Endothelial cell of umbilical vein (primary cell): ENCODE measurements at regions not wholly inside any gene's neighbourhood (a gene's known extent, or its start where the extent isn't known, plus 50 kb on each side); places are given as distances from the start of the nearest gene placed in this dataset.

ENCODE experiments used
- BruUV-seq: library from RNA; stranded (reverse); fragments of 400-500 nt; replicated peaks from 2 replicates; lab custom pipeline; 2021; lab: Mats Ljungman, UMichigan
- CTCF ChIA-PET: fragments of 300-600, 350-600 bp; sonication (Branson Sonifier 250); formaldehyde crosslinking; loops from one replicate; lab custom pipeline; 2021; ENCODE audit warnings: antibody characterized with exemption, inconsistent platforms; lab: Charles Lee
- POLR2A ChIA-PET: fragments of 300-600, 350-600 bp; sonication (Branson Sonifier 250); formaldehyde crosslinking; loops from one replicate; lab custom pipeline; 2021; ENCODE audit warnings: antibody characterized with exemption, inconsistent platforms; lab: Charles Lee
- DNase-seq: peaks from one replicate; pipeline ENCODE4 v3.0.0-alpha.2; 2011; ENCODE audit warnings: low read depth, low spot score
- FAIRE-seq: peaks from 2 replicates; lab custom pipeline; 2011; peaks lifted over from hg19 to GRCh38; lab: Jason Lieb, UNC
- H2AFZ ChIP-seq: 2 replicates; pipeline ENCODE4 v1.6.0; 2012; ENCODE audit warnings: low read depth, low read length, control low read depth, inconsistent platforms
- H3K27ac ChIP-seq: 2 replicates; pipeline ENCODE4 v1.5.1; 2011; ENCODE audit warnings: low read depth, mild to moderate bottlenecking, control low read depth, low read length, moderate library complexity; ENCODE audit not compliant: insufficient read depth
- H3K27me3 ChIP-seq, 2 experiments: 2 replicates each; pipeline versions ENCODE4 v1.6.0 to v1.6.1; 2011; ENCODE audit warnings: low read length in 2 of 2, mixed read lengths in 1 of 2; ENCODE audit not compliant: control insufficient read depth in 2 of 2, insufficient read depth in 2 of 2
- H3K36me3 ChIP-seq, 2 experiments: 2 replicates in 1 of 2; 3 replicates in 1 of 2; pipeline ENCODE4 v1.5.1; 2011; ENCODE audit warnings: low read length in 2 of 2, mild to moderate bottlenecking in 1 of 2, moderate library complexity in 1 of 2; ENCODE audit not compliant: control insufficient read depth in 2 of 2, insufficient read depth in 2 of 2; ENCODE audit errors: extremely low read depth in 1 of 2
- H3K4me1 ChIP-seq: 3 replicates; pipeline ENCODE4 v1.5.1; 2011; ENCODE audit warnings: mild to moderate bottlenecking, low read length; ENCODE audit not compliant: control insufficient read depth, insufficient read depth; ENCODE audit errors: extremely low read depth
- H3K4me2 ChIP-seq: 2 replicates; pipeline ENCODE4 v1.6.1; 2011; ENCODE audit warnings: low read length, control low read depth, mixed read lengths; ENCODE audit not compliant: insufficient read depth
- H3K4me3 ChIP-seq, 3 experiments: fragments of 200-600 bp in 1 of 3; sonication (generic), shearing (Covaris generic) in 1 of 3; replicated peaks in 1 of 3; 2 replicates each; pipeline ENCODE4 v1.5.1; 2011 to 2016; ENCODE audit warnings: control low read depth in 3 of 3, low read length in 3 of 3, mild to moderate bottlenecking in 2 of 3, inconsistent platforms in 1 of 3, low read depth in 1 of 3, moderate library complexity in 1 of 3; ENCODE audit not compliant: insufficient read depth in 1 of 3
- H3K79me2 ChIP-seq: 2 replicates; pipeline ENCODE4 v1.6.0; 2012; ENCODE audit warnings: low read length, inconsistent platforms; ENCODE audit not compliant: control insufficient read depth, insufficient read depth
- H3K9ac ChIP-seq: replicated peaks from 2 replicates; pipeline ENCODE3; 2011; ENCODE audit warnings: low read length, control low read depth; ENCODE audit not compliant: insufficient read depth; ENCODE audit errors: extremely low read depth
- H3K9me1 ChIP-seq: replicated peaks from 3 replicates; pipeline ENCODE4 v1.6.0; 2011; ENCODE audit warnings: mild to moderate bottlenecking, low read length; ENCODE audit not compliant: control insufficient read depth, insufficient read depth; ENCODE audit errors: extremely low read depth
- H3K9me3 ChIP-seq: replicated peaks from 2 replicates; pipeline ENCODE4 v1.5.1; 2012; ENCODE audit warnings: low read length, inconsistent platforms; ENCODE audit not compliant: control insufficient read depth, insufficient read depth
- H4K20me1 ChIP-seq: replicated peaks from 2 replicates; pipeline ENCODE3; 2011; ENCODE audit warnings: mild to moderate bottlenecking, low read length; ENCODE audit not compliant: control insufficient read depth, insufficient read depth; ENCODE audit errors: extremely low read depth
- EZH2 ChIP-seq: IDR thresholded peaks from 2 replicates; pipeline ENCODE4 v1.6.1; 2012; ENCODE audit warnings: borderline replicate concordance, low read depth, mild to moderate bottlenecking, moderate library complexity, low read length, inconsistent platforms; ENCODE audit not compliant: severe bottlenecking
- FOS ChIP-seq: IDR thresholded peaks from 2 replicates; pipeline ENCODE4 v1.6.1; 2011; ENCODE audit warnings: mild to moderate bottlenecking, low read length, moderate library complexity, borderline replicate concordance; ENCODE audit not compliant: insufficient read depth
- GATA2 ChIP-seq: IDR thresholded peaks from 2 replicates; pipeline ENCODE4 v1.7.0; 2011; ENCODE audit warnings: low read depth, mild to moderate bottlenecking, moderate library complexity, mixed read lengths, low read length; ENCODE audit not compliant: insufficient read length, insufficient read depth
- JUN ChIP-seq: IDR thresholded peaks from 2 replicates; pipeline ENCODE4 v1.6.1; 2011; ENCODE audit warnings: borderline replicate concordance, low read depth; ENCODE audit not compliant: insufficient read length, insufficient read depth
- MYC ChIP-seq: IDR thresholded peaks from one replicate; pipeline ENCODE4 v1.6.1; 2011; ENCODE audit warnings: mild to moderate bottlenecking, low read depth, low read length
- POLR2A ChIP-seq: IDR thresholded peaks from 2 replicates; pipeline ENCODE4 v1.6.1; 2012; ENCODE audit warnings: low read depth, mild to moderate bottlenecking, control low read depth, low read length
- POLR2AphosphoS5 ChIP-seq: IDR thresholded peaks from 2 replicates; pipeline ENCODE4 v1.6.1; 2012; ENCODE audit warnings: low read depth, mild to moderate bottlenecking, control low read depth, low read length, moderate library complexity; ENCODE audit not compliant: insufficient read depth
- dilution Hi-C: fragments of 300-500 bp; cut with MboI; formaldehyde crosslinking; loops from one replicate; pipeline ENCODE4 v1.15.0; 2019; ENCODE audit warnings: low sequenced_read_pairs; ENCODE audit not compliant: extremely low pct_ligation_motif_present
- intact Hi-C: fragments of 100-400 bp; cut with micrococcal nuclease; formaldehyde crosslinking; loops from one replicate; pipeline ENCODE4 v1.10.0; 2022
- TF ChIP-seq, protein P1 (sequence below): IDR thresholded peaks from 2 replicates; pipeline ENCODE4 v1.6.1; 2011; ENCODE audit not compliant: insufficient read depth, insufficient read length
- TF ChIP-seq, protein P2 (sequence below), 2 donors: IDR thresholded peaks; 1 replicate in 1 of 2; 2 replicates in 1 of 2; pipeline ENCODE4 v1.5.1; 2011; ENCODE audit warnings: low read length in 2 of 2, mild to moderate bottlenecking in 2 of 2, moderate library complexity in 2 of 2, control low read depth in 1 of 2, inconsistent platforms in 1 of 2, low read depth in 1 of 2; ENCODE audit not compliant: insufficient read depth in 1 of 2; ENCODE audit errors: extremely low read depth in 1 of 2

- no peaks in the 10 kb centered on the region for H3K9me3 ChIP-seq
- ChIA-PET CTCF (interaction anchor here (0.9 to 1.4 kb wide), 3 partner anchors 14 to 58 kb away, joined by 3 to 5 read pairs (median 3); no protein-coding TSS in a partner anchor), POLR2A (no interaction called here)
- H3K9me1 ChIP-seq, result no peaks in the 10 kb centered on the region
- no peak for FAIRE-seq
- no TSS peak for BruUV-seq
- no peak overlapping the region for H3K9ac ChIP-seq
- no peaks in the 10 kb centered on the region for H3K79me2 ChIP-seq
- H3K27me3 ChIP-seq, result peaks cover 0 to 4% of the 10 kb centered on the region in 2 experiments
- H3K4me1 ChIP-seq, result no peaks in the 10 kb centered on the region
- no peak for DNase-seq
- H3K4me2 ChIP-seq, result no peak overlapping the region
- no peak overlapping the region for H3K27ac ChIP-seq
- intact Hi-C loops, result no loop called here
- H2AFZ ChIP-seq, result no peak overlapping the region
- no peaks in the 10 kb centered on the region for H3K36me3 ChIP-seq
- H3K4me3 ChIP-seq, result no peak overlapping the region
- no peak for TF ChIP-seq POLR2AphosphoS5
- no peak for TF ChIP-seq MYC
- TF ChIP-seq EZH2, result no peak
- TF ChIP-seq, protein P1, sequence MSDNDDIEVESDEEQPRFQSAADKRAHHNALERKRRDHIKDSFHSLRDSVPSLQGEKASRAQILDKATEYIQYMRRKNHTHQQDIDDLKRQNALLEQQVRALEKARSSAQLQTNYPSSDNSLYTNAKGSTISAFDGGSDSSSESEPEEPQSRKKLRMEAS, result no peak
- TF ChIP-seq, protein P2, sequence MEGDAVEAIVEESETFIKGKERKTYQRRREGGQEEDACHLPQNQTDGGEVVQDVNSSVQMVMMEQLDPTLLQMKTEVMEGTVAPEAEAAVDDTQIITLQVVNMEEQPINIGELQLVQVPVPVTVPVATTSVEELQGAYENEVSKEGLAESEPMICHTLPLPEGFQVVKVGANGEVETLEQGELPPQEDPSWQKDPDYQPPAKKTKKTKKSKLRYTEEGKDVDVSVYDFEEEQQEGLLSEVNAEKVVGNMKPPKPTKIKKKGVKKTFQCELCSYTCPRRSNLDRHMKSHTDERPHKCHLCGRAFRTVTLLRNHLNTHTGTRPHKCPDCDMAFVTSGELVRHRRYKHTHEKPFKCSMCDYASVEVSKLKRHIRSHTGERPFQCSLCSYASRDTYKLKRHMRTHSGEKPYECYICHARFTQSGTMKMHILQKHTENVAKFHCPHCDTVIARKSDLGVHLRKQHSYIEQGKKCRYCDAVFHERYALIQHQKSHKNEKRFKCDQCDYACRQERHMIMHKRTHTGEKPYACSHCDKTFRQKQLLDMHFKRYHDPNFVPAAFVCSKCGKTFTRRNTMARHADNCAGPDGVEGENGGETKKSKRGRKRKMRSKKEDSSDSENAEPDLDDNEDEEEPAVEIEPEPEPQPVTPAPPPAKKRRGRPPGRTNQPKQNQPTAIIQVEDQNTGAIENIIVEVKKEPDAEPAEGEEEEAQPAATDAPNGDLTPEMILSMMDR (IDR thresholded peaks at IDR 0.05; ENCODE audit: extremely low read depth in 1 of 2, insufficient read depth in 1 of 2, low read depth in 1 of 2, low read length in 2 of 2), result no peak
- TF ChIP-seq FOS, result no peak
- TF ChIP-seq GATA2, result no peak
- TF ChIP-seq JUN, result no peak
- TF ChIP-seq POLR2A, result no peak
- no peaks in the 10 kb centered on the region for H4K20me1 ChIP-seq
- dilution Hi-C loops, result no loop called here
These were observed 202.6 kb downstream of the PPP1R3A start for GRCh38 chr7:113715981-113716856.
